NCI-H774 (cell line): ENCODE measurements at regions not wholly inside any gene's neighbourhood (a gene's known extent, or its start where the extent isn't known, plus 50 kb on each side); places are given as distances from the start of the nearest gene placed in this dataset.
"Not testable (repeated sequence)": the region's sequence is repeated elsewhere in the genome, so short reads cannot be mapped to it uniquely, and the experiment has no call there.

Source experiments
- DNase-seq: peaks from one replicate; lab custom pipeline; 2025; lab: John Stamatoyannopoulos, UW

- DNase-seq, result peak; percentile 97
Observed at GRCh38 chr11:67805253-67806126, 131.1 kb upstream of the ALDH3B2 start.

- not testable (repeated sequence) for DNase-seq
Observed at GRCh38 chr11:67804435-67805252, 130.2 kb upstream of the ALDH3B2 start.

GRCh38 chr11:67803519-67803918, 129.1 kb upstream of the ALDH3B2 start:
- not testable (repeated sequence) for DNase-seq

GRCh38 chr11:67803055-67803454, 128.6 kb upstream of the ALDH3B2 start:
- DNase-seq, result not testable (repeated sequence)

GRCh38 chr11:67802623-67803022, 128.2 kb upstream of the ALDH3B2 start:
- DNase-seq, result not testable (repeated sequence)

- not testable (repeated sequence) for DNase-seq
Observed at GRCh38 chr11:67801397-67801796, 127.0 kb upstream of the ALDH3B2 start.

GRCh38 chr11:67800591-67800990, 126.2 kb upstream of the ALDH3B2 start:
- DNase-seq, result not testable (repeated sequence)

- DNase-seq, result not testable (repeated sequence)
Observed at GRCh38 chr11:67799808-67800207, 125.4 kb upstream of the ALDH3B2 start.

GRCh38 chr11:67797726-67798521, 123.5 kb upstream of the ALDH3B2 start:
- not testable (repeated sequence) for DNase-seq

GRCh38 chr11:67795746-67796145, 121.3 kb upstream of the ALDH3B2 start:
- no peak for DNase-seq

GRCh38 chr11:67793750-67794149, 119.3 kb upstream of the ALDH3B2 start:
- not testable (repeated sequence) for DNase-seq

GRCh38 chr11:67792273-67792990, 118.0 kb upstream of the ALDH3B2 start:
- peak; percentile 20 for DNase-seq

GRCh38 chr11:67791598-67792170, 117.3 kb upstream of the ALDH3B2 start:
- not testable (repeated sequence) for DNase-seq

GRCh38 chr11:67788341-67788695, 113.9 kb upstream of the ALDH3B2 start:
- DNase-seq, result not testable (repeated sequence)

GRCh38 chr11:67787681-67788340, 113.4 kb upstream of the ALDH3B2 start:
- not testable (repeated sequence) for DNase-seq

GRCh38 chr11:67781967-67782366, 107.5 kb upstream of the ALDH3B2 start:
- DNase-seq, result not testable (repeated sequence)

GRCh38 chr11:67781506-67781905, 107.1 kb upstream of the ALDH3B2 start:
- not testable (repeated sequence) for DNase-seq

GRCh38 chr11:67780056-67780455, 105.6 kb upstream of the ALDH3B2 start:
- no peak for DNase-seq

- DNase-seq, result not testable (repeated sequence)
Observed at GRCh38 chr11:67779189-67779875, 104.9 kb upstream of the ALDH3B2 start.
